Pulmonary artery endothelial cell (primary cell): ENCODE measurements at regions not wholly inside any gene's neighbourhood (a gene's known extent, or its start where the extent isn't known, plus 50 kb on each side); places are given as distances from the start of the nearest gene placed in this dataset.

Source experiments
- DNase-seq: peaks from one replicate; pipeline ENCODE4 v3.0.0-alpha.2; 2011; ENCODE audit warnings: low read depth, low spot score

DNA sequence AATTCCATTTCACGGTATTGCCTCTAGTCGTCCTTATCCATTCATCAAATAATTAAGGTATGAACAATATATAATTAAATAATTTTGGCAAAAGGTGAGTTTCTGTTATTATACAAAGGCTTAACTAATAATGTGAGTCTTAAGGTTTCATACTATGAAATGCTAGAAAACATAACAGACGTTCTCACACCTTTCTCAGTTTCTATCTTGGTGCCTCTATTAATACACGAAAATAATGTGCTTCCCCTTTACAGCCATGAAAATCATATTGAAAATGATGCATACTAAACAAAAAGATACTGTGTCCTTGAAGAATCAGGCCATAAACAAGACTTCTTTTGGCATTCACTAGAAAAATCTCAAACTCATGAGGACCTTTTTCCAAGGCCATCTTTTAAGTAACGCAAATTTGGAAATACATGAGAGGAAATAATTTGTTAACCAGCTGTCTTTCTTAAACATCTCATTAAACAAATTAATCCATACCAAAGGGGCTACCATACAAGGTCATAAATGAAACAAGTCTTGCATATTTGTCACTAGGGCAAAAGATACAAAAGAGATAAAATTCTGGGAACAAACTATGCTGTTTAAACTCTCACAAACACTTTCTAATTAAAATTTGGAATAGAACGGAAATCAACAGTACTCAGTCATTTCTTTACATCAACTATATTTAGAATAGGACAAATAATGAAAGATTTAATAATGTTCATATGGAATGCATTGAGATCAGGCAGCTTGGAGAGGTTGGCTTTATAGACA is 53.9 kb upstream of the CAV2 start:
- no peak for DNase-seq

DNA sequence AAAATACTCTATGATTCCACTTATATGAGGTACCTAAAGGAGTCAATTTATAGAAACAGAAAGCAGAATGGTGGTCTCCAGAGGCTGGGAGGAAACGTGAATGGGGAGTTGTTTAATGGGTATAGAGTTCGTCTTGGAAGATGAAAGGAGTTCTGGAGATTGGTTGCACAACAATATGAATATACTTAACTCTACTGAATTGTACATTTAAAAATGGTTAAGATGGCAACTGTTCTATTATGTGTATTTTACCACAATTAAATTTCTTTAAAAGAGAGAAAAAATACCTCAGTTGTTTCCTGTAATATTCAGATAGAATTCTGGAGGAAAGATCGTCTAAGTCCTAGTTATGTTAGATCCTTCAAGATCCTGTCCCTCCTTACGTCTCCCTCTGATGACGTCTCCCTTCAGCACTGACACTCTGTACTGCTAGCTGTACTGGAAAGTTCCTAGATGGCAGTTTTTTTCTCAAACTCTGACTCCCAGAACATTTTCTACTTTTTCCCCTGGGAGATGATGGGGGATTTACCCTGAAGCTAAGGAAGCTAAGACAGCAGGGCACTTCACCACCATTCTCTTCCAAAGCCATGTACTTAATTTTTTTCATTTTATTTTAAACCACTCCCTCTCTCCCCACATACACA is 53.2 kb upstream of the CAV2 start:
- no peak for DNase-seq

DNA sequence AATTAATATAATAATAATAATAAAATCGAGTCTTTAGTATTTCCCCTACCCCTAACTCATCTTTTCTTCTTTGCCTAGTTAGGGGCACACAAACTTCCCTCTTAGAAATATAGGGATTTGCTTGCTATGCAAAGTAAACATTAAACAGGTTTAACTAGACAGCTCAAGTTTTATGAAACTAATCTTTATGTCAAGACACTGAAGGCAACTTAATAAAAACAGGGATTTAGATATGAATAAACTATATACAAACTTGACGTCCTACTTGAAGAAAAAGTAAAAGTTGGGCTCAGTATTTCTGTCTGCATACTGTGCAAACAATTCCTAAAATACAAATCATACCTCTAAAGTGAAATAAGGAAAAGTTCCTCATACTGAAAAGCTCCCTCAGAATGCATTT is 52.1 kb upstream of the CAV2 start:
- no peak for DNase-seq

DNA sequence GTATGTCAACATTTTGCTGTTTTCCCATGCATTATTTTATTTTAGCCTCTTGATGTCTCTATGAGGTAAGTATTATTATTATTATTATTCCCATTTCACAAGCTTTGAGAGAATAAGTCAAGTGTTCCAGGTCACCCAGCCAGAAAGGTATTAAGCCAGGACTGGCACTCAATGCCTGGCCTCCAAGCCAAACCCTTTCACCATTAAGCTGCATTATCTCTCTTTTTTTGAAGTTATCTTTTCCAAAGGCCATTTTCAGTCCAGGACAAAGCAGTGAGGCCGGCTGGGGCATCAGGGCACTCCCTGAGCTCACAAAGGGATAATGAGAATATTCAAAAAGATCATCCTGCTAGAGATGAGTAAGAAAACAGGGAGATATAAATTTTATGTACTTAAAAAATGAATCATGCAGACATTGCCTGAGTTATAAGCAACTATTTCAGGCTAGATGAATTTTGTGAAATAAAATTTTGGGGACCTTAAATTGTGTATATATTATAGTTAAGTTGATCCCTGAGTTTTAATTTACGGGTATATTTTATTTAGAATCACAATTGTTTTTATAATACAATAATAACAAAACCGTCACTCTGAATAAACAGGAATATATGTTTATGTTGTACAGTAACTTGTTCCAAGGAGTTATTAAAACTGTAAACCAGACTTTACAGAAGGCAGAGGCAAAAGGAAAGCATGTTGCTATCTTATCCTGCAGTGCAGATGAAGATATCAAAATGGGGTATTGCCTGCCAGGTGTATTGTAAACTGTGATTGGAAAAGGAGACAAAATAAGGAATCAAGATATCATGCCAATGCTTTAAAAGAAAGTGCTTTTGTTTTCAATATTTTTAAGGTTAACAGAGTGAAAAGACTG is 51.3 kb upstream of the CAV2 start:
- DNase-seq = no peak

- DNase-seq = no peak
These were observed 50.1 kb upstream of the CAV2 start for GRCh38 chr7:116449441-116449840.
